HG03159 (cell line): ENCODE measurements at regions not wholly inside any gene's neighbourhood (a gene's known extent, or its start where the extent isn't known, plus 50 kb on each side); places are given as distances from the start of the nearest gene placed in this dataset.

ENCODE experiments used
- ATAC-seq: cut with Tn5 transposase; IDR thresholded peaks from one replicate; pipeline ENCODE4 v1.9.1; 2021; ENCODE audit warnings: mild to moderate bottlenecking, moderate library complexity; ENCODE audit not compliant: unreplicated experiment

DNA sequence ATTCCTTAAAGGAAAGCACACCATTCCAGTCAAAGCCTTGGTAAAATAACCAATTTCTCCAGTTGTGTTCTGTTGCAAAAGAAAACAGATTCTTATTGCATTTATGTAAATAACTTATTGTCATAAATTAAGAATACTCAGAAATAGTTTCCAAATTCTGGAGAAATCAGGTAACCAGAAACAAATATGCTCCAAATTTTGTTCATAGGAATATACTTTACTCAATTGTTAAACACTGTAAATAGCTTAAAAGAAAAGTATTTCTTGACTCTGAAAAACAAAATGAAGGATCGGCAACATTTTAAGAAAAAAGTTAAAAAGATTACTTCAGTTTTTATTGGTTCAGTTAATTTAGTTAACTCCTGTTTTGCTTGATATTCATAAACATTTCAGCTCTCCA is 67.1 kb upstream of the PIK3CG start:
- ATAC-seq: no peak

GRCh38 chr7:106802589-106802988 is 62.5 kb upstream of the PIK3CG start:
- ATAC-seq: no peak

DNA sequence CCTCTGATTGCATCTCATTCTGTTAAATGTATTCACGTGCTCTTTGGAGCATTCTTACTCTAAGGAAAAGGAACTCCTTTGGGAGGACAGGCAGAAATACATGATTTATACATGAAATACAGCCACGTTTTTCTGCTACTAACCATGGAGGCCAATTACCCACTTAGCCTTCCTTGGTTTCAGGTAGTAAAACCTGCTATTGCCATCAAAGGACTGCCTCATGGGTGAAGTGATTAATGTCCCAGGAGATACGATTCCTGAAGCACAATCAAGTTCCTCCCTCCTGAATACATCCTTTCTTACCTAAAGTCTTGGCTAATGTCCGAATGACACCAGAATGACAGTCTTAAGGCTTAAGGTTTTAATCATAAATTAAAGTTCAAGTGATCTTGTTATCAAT is 58.5 kb upstream of the PIK3CG start:
- ATAC-seq: no peak

DNA sequence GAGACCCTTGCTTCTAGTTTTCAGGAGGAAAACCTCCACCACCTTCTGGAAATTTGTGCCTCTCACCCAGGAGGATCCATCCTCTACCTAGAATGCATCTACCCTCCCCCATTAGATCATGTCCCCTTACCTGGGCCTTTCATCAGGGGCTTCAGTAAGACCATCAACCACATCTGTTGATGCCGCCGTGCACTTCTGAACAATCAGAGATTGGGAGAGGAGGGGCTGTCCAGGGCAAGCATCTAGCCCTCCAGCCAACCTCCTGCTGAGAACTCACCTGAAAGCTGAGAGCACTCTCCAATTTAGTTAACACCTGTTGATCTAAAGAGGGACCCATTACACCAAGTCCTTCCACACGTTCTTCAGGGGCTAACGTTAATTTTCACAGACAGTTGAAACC is 57.6 kb upstream of the PIK3CG start:
- no peak for ATAC-seq

DNA sequence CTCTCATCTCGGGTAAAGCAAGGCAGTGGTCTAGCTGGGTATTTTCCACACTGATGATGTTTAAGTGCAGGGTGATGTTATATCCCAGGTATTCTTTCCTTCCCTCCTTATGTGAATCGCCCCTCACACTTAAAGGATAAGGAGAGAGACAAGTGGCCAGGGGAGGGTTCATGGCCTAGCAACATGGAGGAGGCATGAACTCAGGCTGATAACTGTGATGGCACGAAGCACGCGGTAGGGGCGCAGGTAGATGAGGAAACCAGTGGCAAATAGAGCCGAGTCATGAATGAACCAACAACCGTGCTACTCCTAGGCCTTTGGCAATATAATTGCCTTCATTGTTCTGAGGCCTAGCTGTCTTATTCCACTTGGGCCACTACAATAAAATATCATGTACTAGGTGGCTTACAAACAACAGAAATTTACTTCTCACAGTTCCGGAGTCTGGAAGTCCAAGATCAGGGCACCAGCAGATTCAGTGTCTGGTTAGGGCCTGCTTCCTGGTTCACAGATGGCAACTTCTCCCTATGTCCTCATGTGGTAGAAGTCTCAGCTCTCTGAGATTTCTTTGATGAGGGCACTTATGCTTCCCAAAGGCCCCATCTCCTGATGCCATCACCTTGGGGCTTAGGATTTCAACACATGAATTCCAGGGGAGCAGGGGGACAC is 56.0 kb upstream of the PIK3CG start:
- ATAC-seq: no peak

DNA sequence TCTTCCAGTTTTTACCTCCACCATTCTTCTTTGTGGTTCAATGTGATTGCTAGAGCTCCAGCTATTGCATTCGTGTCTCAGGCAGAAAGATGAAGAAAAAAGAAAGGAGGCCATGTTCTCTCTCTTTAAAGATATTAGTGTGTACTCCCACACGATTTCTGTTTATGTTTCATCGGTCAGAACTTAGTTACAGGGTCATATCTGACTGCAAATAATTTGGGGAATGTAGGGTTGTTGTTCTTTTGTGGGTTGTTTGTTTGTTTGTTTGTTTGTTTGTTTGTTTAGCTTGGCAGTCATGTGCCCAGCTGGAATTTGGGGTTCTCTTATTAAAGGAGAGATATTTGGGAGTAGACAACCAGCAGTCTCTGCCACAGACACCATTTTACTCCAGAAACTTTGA is 53.6 kb upstream of the PIK3CG start:
- no peak for ATAC-seq

GRCh38 chr7:106812027-106812643 is 52.9 kb upstream of the PIK3CG start:
- no peak for ATAC-seq

- ATAC-seq: no peak
These were observed 51.3 kb upstream of the PIK3CG start for GRCh38 chr7:106813705-106814305.

GRCh38 chr7:106814887-106815286 is 50.2 kb upstream of the PIK3CG start:
- ATAC-seq: no peak
